GM23248 (cell line): ENCODE measurements at regions not wholly inside any gene's neighbourhood (a gene's known extent, or its start where the extent isn't known, plus 50 kb on each side); places are given as distances from the start of the nearest gene placed in this dataset.

Experiments used
- EZH2 ChIP-seq: fragments of 200-600 bp; sonication (generic); IDR thresholded peaks from 2 replicates; pipeline ENCODE4 v1.6.1; 2018; ENCODE audit warnings: antibody characterized with exemption, mild to moderate bottlenecking; ENCODE audit not compliant: insufficient read depth, poor library complexity, severe bottlenecking
- EZH2phosphoT487 ChIP-seq: fragments of 200-600 bp; sonication (generic); IDR thresholded peaks from 2 replicates; pipeline ENCODE4 v1.6.1; 2018; ENCODE audit warnings: antibody characterized with exemption, moderate library complexity, mild to moderate bottlenecking, low read depth; ENCODE audit not compliant: insufficient read depth

DNA sequence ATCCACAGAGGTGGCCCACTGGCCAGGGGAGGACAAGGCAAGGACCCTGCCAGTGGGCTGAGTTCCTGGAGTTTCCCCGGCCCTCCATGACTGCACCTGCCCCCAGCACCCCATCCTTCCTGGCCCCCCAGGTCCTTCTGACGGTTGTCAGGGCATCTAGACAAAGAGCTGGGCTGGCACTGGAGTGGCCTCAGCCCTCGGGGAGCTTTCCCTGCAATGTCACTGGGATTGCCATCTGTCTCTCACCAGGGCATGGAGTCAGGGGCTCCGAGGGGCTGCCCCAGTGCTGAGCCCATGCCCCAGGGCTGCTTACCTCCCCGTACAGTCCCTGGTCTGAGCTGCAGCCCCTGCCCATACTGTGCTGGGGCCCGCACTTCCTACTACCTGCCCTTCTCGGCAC, 446.5 kb upstream of the MKI67 start:
- TF ChIP-seq EZH2phosphoT487 (no peak), EZH2 (no peak)
